ENCODE measurements at regions not wholly inside any gene's neighbourhood (a gene's known extent, or its start where the extent isn't known, plus 50 kb on each side); places are given as distances from the start of the nearest gene placed in this dataset.
A peak's percentile ranks its signal among the peaks of the same experiment; 100 is the strongest.

DNA sequence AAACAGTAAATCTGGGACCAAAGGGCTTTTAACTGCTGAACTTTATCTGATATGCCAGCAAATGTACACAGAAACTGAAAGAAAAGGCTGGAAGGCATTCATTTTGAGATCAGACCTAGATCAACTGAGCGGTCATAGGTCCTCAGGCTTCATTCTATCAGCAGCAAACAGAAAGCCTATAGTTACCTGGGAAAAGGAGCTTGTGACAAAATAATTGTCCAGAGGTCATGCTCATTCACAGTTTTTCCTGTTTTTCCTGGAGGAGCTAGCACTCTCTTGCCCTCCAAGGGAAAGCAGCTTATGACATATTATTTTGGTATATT lies 320.2 kb downstream of the AHR start (continued):
- TF ChIP-seq, protein P1, sequence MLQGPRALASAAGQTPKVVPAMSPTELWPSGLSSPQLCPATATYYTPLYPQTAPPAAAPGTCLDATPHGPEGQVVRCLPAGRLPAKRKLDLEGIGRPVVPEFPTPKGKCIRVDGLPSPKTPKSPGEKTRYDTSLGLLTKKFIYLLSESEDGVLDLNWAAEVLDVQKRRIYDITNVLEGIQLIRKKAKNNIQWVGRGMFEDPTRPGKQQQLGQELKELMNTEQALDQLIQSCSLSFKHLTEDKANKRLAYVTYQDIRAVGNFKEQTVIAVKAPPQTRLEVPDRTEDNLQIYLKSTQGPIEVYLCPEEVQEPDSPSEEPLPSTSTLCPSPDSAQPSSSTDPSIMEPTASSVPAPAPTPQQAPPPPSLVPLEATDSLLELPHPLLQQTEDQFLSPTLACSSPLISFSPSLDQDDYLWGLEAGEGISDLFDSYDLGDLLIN (CRISPR knock-in tag; IDR thresholded peaks at IDR 0.05; ENCODE audit: borderline replicate concordance): no peak
- TF ChIP-seq, protein P2, sequence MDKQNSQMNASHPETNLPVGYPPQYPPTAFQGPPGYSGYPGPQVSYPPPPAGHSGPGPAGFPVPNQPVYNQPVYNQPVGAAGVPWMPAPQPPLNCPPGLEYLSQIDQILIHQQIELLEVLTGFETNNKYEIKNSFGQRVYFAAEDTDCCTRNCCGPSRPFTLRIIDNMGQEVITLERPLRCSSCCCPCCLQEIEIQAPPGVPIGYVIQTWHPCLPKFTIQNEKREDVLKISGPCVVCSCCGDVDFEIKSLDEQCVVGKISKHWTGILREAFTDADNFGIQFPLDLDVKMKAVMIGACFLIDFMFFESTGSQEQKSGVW (CRISPR knock-in tag; IDR thresholded peaks at IDR 0.05; ENCODE audit: borderline replicate concordance): no peak
- TF ChIP-seq, protein P3, sequence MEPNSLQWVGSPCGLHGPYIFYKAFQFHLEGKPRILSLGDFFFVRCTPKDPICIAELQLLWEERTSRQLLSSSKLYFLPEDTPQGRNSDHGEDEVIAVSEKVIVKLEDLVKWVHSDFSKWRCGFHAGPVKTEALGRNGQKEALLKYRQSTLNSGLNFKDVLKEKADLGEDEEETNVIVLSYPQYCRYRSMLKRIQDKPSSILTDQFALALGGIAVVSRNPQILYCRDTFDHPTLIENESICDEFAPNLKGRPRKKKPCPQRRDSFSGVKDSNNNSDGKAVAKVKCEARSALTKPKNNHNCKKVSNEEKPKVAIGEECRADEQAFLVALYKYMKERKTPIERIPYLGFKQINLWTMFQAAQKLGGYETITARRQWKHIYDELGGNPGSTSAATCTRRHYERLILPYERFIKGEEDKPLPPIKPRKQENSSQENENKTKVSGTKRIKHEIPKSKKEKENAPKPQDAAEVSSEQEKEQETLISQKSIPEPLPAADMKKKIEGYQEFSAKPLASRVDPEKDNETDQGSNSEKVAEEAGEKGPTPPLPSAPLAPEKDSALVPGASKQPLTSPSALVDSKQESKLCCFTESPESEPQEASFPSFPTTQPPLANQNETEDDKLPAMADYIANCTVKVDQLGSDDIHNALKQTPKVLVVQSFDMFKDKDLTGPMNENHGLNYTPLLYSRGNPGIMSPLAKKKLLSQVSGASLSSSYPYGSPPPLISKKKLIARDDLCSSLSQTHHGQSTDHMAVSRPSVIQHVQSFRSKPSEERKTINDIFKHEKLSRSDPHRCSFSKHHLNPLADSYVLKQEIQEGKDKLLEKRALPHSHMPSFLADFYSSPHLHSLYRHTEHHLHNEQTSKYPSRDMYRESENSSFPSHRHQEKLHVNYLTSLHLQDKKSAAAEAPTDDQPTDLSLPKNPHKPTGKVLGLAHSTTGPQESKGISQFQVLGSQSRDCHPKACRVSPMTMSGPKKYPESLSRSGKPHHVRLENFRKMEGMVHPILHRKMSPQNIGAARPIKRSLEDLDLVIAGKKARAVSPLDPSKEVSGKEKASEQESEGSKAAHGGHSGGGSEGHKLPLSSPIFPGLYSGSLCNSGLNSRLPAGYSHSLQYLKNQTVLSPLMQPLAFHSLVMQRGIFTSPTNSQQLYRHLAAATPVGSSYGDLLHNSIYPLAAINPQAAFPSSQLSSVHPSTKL (CRISPR knock-in tag; IDR thresholded peaks at IDR 0.05): peak; percentile 80
- TF ChIP-seq SYNCRIP (IDR thresholded peaks at IDR 0.05; ENCODE audit: insufficient read depth, low read depth, low read length) (no peak), DPF2 (CRISPR knock-in tag; IDR thresholded peaks at IDR 0.05; ENCODE audit: borderline replicate concordance, low read depth) (peak; percentile 85; the same call in 1 of the 2 replicates), ZNF672 (CRISPR knock-in tag; IDR thresholded peaks at IDR 0.05) (no peak), KMT2B (CRISPR knock-in tag; IDR thresholded peaks at IDR 0.05) (peak; percentile 54; the same call in 1 of the 2 replicates), MAZ (IDR thresholded peaks at IDR 0.05; ENCODE audit: borderline replicate concordance, low read depth, low read length) (no peak), MAZ (CRISPR knock-in tag; IDR thresholded peaks at IDR 0.05; ENCODE audit: low read depth) (no peak), NFKBIZ (CRISPR knock-in tag; IDR thresholded peaks at IDR 0.05) (no peak), TEAD2 (CRISPR knock-in tag; IDR thresholded peaks at IDR 0.05) (no peak), CREM (IDR thresholded peaks at IDR 0.05) (peak; percentile 74), CREM (CRISPR knock-in tag; IDR thresholded peaks at IDR 0.05) (no peak), ZNF224 (CRISPR knock-in tag; IDR thresholded peaks at IDR 0.05) (no peak), ZNF335 (CRISPR knock-in tag; IDR thresholded peaks at IDR 0.05) (no peak)
- TF ChIP-seq, protein P4, sequence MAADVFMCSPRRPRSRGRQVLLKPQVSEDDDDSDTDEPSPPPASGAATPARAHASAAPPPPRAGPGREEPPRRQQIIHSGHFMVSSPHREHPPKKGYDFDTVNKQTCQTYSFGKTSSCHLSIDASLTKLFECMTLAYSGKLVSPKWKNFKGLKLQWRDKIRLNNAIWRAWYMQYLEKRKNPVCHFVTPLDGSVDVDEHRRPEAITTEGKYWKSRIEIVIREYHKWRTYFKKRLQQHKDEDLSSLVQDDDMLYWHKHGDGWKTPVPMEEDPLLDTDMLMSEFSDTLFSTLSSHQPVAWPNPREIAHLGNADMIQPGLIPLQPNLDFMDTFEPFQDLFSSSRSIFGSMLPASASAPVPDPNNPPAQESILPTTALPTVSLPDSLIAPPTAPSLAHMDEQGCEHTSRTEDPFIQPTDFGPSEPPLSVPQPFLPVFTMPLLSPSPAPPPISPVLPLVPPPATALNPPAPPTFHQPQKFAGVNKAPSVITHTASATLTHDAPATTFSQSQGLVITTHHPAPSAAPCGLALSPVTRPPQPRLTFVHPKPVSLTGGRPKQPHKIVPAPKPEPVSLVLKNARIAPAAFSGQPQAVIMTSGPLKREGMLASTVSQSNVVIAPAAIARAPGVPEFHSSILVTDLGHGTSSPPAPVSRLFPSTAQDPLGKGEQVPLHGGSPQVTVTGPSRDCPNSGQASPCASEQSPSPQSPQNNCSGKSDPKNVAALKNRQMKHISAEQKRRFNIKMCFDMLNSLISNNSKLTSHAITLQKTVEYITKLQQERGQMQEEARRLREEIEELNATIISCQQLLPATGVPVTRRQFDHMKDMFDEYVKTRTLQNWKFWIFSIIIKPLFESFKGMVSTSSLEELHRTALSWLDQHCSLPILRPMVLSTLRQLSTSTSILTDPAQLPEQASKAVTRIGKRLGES (CRISPR knock-in tag; IDR thresholded peaks at IDR 0.05; ENCODE audit: borderline replicate concordance): no peak
- TF ChIP-seq, protein P5, sequence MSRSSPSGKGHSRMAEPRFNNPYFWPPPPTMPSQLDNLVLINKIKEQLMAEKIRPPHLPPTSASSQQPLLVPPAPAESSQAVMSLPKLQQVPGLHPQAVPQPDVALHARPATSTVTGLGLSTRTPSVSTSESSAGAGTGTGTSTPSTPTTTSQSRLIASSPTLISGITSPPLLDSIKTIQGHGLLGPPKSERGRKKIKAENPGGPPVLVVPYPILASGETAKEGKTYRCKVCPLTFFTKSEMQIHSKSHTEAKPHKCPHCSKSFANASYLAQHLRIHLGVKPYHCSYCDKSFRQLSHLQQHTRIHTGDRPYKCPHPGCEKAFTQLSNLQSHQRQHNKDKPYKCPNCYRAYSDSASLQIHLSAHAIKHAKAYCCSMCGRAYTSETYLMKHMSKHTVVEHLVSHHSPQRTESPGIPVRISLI (CRISPR knock-in tag; IDR thresholded peaks at IDR 0.05; ENCODE audit: borderline replicate concordance): no peak
- TF ChIP-seq, protein P6, sequence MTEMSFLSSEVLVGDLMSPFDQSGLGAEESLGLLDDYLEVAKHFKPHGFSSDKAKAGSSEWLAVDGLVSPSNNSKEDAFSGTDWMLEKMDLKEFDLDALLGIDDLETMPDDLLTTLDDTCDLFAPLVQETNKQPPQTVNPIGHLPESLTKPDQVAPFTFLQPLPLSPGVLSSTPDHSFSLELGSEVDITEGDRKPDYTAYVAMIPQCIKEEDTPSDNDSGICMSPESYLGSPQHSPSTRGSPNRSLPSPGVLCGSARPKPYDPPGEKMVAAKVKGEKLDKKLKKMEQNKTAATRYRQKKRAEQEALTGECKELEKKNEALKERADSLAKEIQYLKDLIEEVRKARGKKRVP (CRISPR knock-in tag; IDR thresholded peaks at IDR 0.05): no peak
- TF ChIP-seq, protein P7, sequence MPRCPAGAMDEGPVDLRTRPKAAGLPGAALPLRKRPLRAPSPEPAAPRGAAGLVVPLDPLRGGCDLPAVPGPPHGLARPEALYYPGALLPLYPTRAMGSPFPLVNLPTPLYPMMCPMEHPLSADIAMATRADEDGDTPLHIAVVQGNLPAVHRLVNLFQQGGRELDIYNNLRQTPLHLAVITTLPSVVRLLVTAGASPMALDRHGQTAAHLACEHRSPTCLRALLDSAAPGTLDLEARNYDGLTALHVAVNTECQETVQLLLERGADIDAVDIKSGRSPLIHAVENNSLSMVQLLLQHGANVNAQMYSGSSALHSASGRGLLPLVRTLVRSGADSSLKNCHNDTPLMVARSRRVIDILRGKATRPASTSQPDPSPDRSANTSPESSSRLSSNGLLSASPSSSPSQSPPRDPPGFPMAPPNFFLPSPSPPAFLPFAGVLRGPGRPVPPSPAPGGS (CRISPR knock-in tag; IDR thresholded peaks at IDR 0.05): no peak

All from HepG2 (cell line).